Right ventricle myocardium inferior (tissue), 1 donor: ENCODE measurements at regions not wholly inside any gene's neighbourhood (a gene's known extent, or its start where the extent isn't known, plus 50 kb on each side); places are given as distances from the start of the nearest gene placed in this dataset.
"Not testable (repeated sequence)": the region's sequence is repeated elsewhere in the genome, so short reads cannot be mapped to it uniquely, and the experiment has no call there.

Source experiments
- ATAC-seq: fragments of 200-7000 bp; cut with Tn5 transposase; one replicate; pipeline ENCODE4 v1.9.1; 2020; ENCODE audit warnings: mild to moderate bottlenecking, moderate library complexity
- DNase-seq: peaks from one replicate; pipeline ENCODE4 v3.0.0; 2021; ENCODE audit errors: missing footprints
- intact Hi-C: fragments of 100-400 bp; cut with DNase I; formaldehyde crosslinking; loops from one replicate; pipeline ENCODE4 v1.11.0; 2022
- donor health status: DM: no; HTN: yes; CAD: no; lungs with severe emphysema.

GRCh38 chr4:158122501-158122900 is 50.3 kb downstream of the GASK1B start:
- intact Hi-C loops: no loop called here
- DNase-seq (no peak), ATAC-seq (no peak)

DNA sequence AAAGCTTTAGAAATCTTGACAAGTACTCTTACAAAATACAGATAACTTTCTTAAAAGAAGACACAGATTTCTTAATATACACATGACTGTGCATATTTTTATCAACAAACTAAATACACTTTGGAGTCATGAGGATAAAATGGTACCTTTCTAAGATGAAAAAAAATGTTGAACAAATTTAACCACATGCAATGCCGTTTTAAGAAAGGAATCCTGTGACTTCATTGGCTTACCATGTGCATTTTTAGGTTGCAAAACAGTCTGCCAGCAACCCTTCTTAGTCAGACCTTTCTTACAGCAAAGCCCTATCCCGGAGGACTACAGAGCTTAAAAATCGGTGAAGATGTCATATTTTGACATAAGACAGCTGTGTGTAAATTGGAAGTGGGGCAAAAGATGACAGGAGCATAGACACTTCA is 51.7 kb downstream of the GASK1B start:
- intact Hi-C loops: no loop called here
- ATAC-seq (peak; percentile 87), DNase-seq (no peak)

- intact Hi-C loops, DNase-seq: not testable (repeated sequence)
- ATAC-seq: peak; percentile 95
Observed at GRCh38 chr4:158120645-158121151, 52.1 kb downstream of the GASK1B start.

DNA sequence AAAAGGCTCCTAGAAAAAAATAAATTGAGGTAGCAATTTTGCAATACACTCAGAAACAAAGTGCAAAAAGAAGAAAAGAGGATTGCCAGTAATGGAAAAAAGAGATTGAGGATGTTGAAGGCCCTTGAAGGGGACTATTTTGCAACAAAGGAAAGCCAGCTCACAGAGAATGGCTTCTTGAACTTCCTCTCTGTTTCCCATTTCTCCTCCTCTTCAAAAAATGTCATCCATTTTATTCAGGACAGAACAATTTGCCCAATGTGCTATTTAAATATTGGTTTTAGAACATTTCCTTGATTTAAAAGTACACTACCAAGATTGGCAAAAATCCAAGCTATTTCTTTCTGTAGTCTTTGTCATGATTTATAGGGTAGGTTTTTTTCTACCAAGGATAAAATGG is 60.2 kb downstream of the GASK1B start:
- no peak for ATAC-seq
- intact Hi-C loops: no loop called here
- DNase-seq: no peak

GRCh38 chr4:158111241-158111640 is 61.6 kb downstream of the GASK1B start:
- DNase-seq (no peak), ATAC-seq (no peak)
- intact Hi-C loops: no loop called here

DNA sequence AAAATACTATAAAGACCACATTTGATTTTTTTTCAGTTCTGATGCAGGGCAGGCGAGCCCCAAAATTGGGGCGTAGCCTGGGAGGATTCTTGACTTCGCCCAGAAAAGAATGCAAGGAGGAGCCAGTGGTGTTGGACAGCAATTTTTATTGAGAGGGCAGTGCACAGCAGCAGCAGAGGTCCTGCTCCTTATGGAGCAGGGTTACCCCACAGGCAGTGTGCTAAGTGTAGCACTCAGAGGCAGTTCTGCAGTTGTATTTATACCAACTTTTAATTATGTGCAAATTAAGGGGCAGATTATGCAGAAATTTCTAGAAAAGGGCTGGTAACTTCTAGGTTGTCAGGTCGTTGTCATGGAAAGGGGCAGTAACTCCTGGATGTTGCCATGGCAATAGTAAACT is 69.9 kb downstream of the GASK1B start:
- DNase-seq (no peak), ATAC-seq (no peak)
- intact Hi-C loops: no loop called here

DNA sequence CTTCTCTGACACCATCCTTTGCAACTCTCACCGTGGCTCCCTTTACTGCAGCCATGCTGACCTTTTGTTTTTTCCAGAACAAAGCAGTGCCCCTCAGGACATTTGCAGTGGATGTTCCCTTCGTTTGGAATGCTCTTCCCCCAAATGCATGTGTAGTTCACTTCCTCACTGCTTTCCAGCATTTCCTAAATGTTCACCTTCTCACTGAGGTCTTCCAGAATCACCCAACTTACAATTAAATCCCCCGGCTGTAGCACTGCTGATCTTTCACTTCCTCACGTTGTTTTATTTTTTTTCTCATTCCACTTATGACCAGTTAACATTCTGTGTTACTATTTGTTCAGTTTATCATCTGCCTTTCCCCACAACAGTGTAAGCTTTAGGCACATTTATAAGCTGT is 73.1 kb downstream of the GASK1B start:
- intact Hi-C loops: no loop called here
- DNase-seq: no peak
- no peak for ATAC-seq

- intact Hi-C loops: no loop called here
- ATAC-seq: no peak
- no peak for DNase-seq
Observed at GRCh38 chr4:158098802-158099201, 74.0 kb downstream of the GASK1B start.

- ATAC-seq (peak; percentile 26), DNase-seq (no peak)
- intact Hi-C loops: no loop called here
Observed at GRCh38 chr4:158094413-158095134, 78.3 kb downstream of the GASK1B start.

GRCh38 chr4:158090323-158090722 is 82.5 kb downstream of the GASK1B start:
- DNase-seq: no peak
- intact Hi-C loops: no loop called here
- ATAC-seq: no peak

DNA sequence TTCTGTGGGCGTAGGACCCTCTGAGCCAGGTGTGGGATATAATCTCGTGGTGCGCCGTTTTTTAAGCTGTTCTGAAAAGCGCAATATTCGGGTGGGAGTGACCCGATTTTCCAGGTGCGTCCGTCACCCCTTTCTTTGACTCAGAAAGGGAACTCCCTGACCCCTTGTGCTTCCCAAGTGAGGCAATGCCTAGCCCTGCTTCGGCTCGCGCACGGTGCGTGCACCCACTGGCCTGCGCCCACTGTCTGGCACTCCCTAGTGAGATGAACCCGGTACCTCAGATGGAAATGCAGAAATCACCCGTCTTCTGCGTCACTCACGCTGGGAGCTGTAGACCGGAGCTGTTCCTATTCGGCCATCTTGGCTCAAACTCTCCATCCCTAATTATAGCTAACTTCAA is 82.9 kb downstream of the GASK1B start:
- DNase-seq, ATAC-seq, intact Hi-C loops: not testable (repeated sequence)

GRCh38 chr4:158080354-158080753 is 92.5 kb downstream of the GASK1B start:
- intact Hi-C loops: no loop called here
- ATAC-seq: no peak
- no peak for DNase-seq

GRCh38 chr4:158079661-158080060 is 93.2 kb downstream of the GASK1B start:
- ATAC-seq (peak; percentile 92), DNase-seq (no peak)
- intact Hi-C loops: no loop called here

DNA sequence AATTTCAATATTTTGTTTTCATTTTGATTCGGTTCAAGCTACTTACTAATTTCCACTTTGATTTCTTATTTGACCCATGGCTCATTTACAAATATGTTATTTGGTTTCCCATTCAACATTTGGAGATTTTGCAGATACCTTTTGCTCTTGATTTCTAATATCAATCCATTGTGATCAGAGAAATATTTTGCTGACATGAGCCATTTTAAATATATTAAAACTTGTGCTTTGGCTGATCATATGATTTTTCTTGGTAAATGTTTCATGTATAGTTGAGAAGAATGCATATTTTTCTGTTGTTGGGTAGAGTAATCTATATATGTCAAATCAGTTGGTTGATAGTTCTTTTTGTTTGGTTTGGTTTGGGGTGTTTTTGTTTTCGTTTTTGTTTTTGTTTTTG is 95.0 kb downstream of the GASK1B start:
- DNase-seq: no peak
- no peak for ATAC-seq
- intact Hi-C loops: no loop called here

DNA sequence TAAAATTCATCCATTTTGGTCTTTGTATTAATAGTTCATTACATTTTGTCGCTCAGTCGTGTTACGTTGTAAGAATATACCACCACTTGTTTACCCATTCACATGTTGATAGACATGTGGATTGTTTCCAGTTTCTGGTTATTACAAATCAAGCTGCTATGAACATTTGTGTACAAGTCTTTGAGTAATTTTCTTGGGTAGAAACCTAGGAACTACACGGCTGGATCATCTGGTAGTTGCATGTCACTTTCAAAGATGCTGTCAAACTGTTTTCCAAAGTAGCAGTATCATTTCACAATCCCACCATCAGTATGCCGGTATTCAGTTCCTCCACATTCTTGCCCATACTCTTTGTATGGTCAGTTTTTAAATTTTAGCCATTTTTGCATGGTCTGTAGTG is 98.0 kb downstream of the GASK1B start:
- intact Hi-C loops: no loop called here
- DNase-seq (no peak), ATAC-seq (no peak)

- intact Hi-C loops: no loop called here
- ATAC-seq: no peak
- DNase-seq: no peak
Observed at GRCh38 chr4:158071931-158072330, 100.9 kb downstream of the GASK1B start.

GRCh38 chr4:158068068-158068467 is 104.8 kb downstream of the GASK1B start:
- intact Hi-C loops: no loop called here
- DNase-seq: no peak
- no peak for ATAC-seq

- ATAC-seq: no peak
- intact Hi-C loops: no loop called here
- no peak for DNase-seq
Observed at GRCh38 chr4:158067646-158068045, 105.2 kb downstream of the GASK1B start.

DNA sequence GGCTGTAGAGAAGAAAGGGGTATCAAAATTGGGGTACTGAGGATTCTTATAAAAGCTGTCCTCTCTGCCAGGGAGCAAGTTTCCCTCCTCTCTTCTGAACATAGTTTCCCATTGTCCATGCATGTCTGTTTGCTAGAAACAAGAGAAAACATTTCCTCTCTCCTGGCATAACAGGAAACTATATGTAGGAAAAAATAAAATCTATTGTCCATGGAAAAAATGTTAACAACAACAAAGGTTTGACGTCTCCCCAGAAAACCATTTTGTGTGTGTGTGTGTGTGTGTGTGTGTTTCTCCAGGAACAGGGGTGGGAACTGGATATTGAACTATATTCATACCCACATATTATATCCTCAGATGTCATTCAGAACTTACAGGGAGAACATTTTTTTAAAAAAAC is 107.2 kb downstream of the GASK1B start:
- DNase-seq (no peak), ATAC-seq (no peak)
- intact Hi-C loops: no loop called here

GRCh38 chr4:158065176-158065575 is 107.6 kb downstream of the GASK1B start:
- intact Hi-C loops: no loop called here
- no peak for ATAC-seq

DNA sequence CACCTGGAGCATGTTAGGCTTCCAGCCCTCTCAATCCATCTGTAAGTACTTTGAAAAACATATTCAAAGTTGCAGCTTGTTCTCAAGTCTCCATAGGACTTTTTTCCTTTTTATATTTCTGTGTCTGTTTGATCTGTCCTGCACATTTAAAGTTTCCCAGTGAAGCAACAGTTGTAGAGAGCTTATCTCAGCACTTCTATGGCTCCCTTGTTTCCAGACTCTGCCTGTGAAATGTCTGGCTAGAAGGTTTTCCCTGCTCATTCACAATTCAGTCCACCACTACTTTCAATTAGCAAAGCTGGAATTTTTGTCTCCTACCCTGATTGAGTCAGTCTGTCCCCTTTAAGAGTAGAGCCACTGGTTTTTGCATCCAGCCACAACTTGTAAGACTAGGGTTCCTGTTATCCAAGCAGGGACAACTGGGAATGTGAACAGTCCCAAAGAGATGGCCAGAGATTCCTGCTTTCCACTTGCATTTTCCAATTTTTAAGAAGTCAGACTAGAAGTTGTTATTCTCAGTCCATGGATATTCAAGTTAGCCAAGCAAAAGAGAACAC is 116.1 kb downstream of the GASK1B start:
- intact Hi-C loops: no loop called here
- peak; percentile 83 for ATAC-seq
- DNase-seq: no peak

More at GRCh38 chr4:158065176-158065575, 107.6 kb downstream of the GASK1B start:
- no peak for DNase-seq
